ENCODE measurements at regions not wholly inside any gene's neighbourhood (a gene's known extent, or its start where the extent isn't known, plus 50 kb on each side); places are given as distances from the start of the nearest gene placed in this dataset.

DNA sequence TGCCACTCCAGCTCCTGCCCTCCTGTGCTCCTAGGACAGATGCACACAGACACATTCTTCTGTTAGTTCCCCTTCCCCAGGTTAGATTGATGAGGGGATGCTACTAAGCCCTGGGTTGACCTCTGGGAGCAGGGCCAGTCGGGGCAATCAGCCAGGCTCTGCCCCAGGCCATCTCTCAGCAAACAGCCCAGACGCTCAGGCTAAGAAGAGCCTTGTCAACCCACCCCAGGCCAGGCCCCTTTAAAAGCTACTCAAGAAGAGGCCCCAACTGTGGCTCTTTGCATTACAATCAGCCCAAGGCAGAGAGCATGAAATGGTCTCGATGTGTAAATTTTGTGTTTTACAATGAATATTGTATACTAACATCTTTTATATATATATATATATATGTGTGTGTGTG lies 107.4 kb downstream of the TFAP2A start:
- no peak overlapping the region for H3K9ac ChIP-seq (ENCODE audit: extremely low read depth, low read length, poor library complexity, severe bottlenecking)
- no peaks in the 10 kb centered on the region for H3K27me3 ChIP-seq (ENCODE audit: control insufficient read depth, insufficient read depth, low read length, poor library complexity, severe bottlenecking)
- H3K4me1 ChIP-seq (ENCODE audit: control insufficient read depth, insufficient read depth, low read length), result no peaks in the 10 kb centered on the region
- peaks cover 2% of the 10 kb centered on the region for H3K27me3 Mint-ChIP-seq (ENCODE audit: insufficient read depth)
- H3K4me3 Mint-ChIP-seq, result no peak overlapping the region
- peak; percentile 62 for DNase-seq
- H3K27ac ChIP-seq (ENCODE audit: low read depth, low read length), result peak overlapping the region; percentile 33
- no peaks in the 10 kb centered on the region for H3K36me3 Mint-ChIP-seq (ENCODE audit: low read depth)
- H3K4me1 Mint-ChIP-seq, result peaks cover 13% of the 10 kb centered on the region
- H3K27ac Mint-ChIP-seq, result no peak overlapping the region
- WGBS, 2 experiments (ENCODE audit: insufficient coverage in 1 of 2, insufficient read length in 1 of 2), result 0 to 73% methylated on average over 1 to 2 of the region's 3 CpGs
- H3K9me3 ChIP-seq (ENCODE audit: control insufficient read depth, low read length), result no peaks in the 10 kb centered on the region
- no peaks in the 10 kb centered on the region for H3K36me3 ChIP-seq (ENCODE audit: control insufficient read depth, insufficient read depth, low read length)
- TF ChIP-seq CTCF (conservative IDR thresholded peaks at IDR 0.05), result no peak
- no peak overlapping the region for H3K4me3 ChIP-seq (ENCODE audit: low read length)
- H3K9me3 Mint-ChIP-seq, result no peaks in the 10 kb centered on the region

DNA sequence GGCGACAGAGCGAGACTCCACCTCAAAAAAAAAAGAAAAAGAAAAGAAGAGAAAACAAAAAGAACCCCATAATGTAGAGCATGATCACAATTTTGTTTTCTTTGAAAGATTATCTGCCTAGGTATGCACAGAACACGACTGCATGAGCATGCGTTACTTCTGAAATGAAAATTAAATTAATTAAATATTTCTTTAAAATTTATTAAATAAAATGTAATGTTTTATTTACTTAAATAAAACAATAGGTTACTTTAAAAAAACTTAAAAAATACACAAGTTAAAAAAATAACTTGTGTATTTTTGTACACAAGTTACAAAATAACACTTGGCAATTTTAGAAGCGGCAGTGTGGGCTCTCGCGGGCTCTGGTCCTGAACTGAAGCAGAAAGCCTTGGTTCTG lies 107.8 kb downstream of the TFAP2A start:
- peak overlapping the region; percentile 33 for H3K27ac ChIP-seq (ENCODE audit: low read depth, low read length)
- Mint-ChIP-seq H3K4me3 (no peak overlapping the region), H3K4me1 (peaks cover 12% of the 10 kb centered on the region), H3K36me3 (ENCODE audit: low read depth) (no peaks in the 10 kb centered on the region), H3K9me3 (no peaks in the 10 kb centered on the region), H3K27me3 (ENCODE audit: insufficient read depth) (peaks cover 2% of the 10 kb centered on the region), H3K27ac (no peak overlapping the region)
- WGBS, 2 experiments (ENCODE audit: insufficient coverage in 1 of 2, insufficient read length in 1 of 2), result 84 to 93% methylated on average over 3 to 6 of the region's 7 CpGs
- H3K9ac ChIP-seq (ENCODE audit: extremely low read depth, low read length, poor library complexity, severe bottlenecking), result no peak overlapping the region
- H3K4me1 ChIP-seq (ENCODE audit: control insufficient read depth, insufficient read depth, low read length), result no peaks in the 10 kb centered on the region
- H3K4me3 ChIP-seq (ENCODE audit: low read length), result no peak overlapping the region
- DNase-seq, result no peak
- H3K36me3 ChIP-seq (ENCODE audit: control insufficient read depth, insufficient read depth, low read length), result no peaks in the 10 kb centered on the region
- H3K27me3 ChIP-seq (ENCODE audit: control insufficient read depth, insufficient read depth, low read length, poor library complexity, severe bottlenecking), result no peaks in the 10 kb centered on the region
- H3K9me3 ChIP-seq (ENCODE audit: control insufficient read depth, low read length), result no peaks in the 10 kb centered on the region
- no peak for TF ChIP-seq CTCF (conservative IDR thresholded peaks at IDR 0.05)

GRCh38 chr6:10305790-10306415 lies 109.0 kb downstream of the TFAP2A start:
- H3K9ac ChIP-seq (ENCODE audit: extremely low read depth, low read length, poor library complexity, severe bottlenecking), result no peak overlapping the region
- H3K36me3 ChIP-seq (ENCODE audit: control insufficient read depth, insufficient read depth, low read length), result no peaks in the 10 kb centered on the region
- no peak for DNase-seq
- Mint-ChIP-seq H3K36me3 (ENCODE audit: low read depth) (no peaks in the 10 kb centered on the region), H3K4me1 (peaks cover 12% of the 10 kb centered on the region), H3K27me3 (ENCODE audit: insufficient read depth) (no peaks in the 10 kb centered on the region), H3K27ac (no peak overlapping the region), H3K4me3 (no peak overlapping the region), H3K9me3 (no peaks in the 10 kb centered on the region)
- H3K4me3 ChIP-seq (ENCODE audit: low read length), result no peak overlapping the region
- no peaks in the 10 kb centered on the region for H3K27me3 ChIP-seq (ENCODE audit: control insufficient read depth, insufficient read depth, low read length, poor library complexity, severe bottlenecking)
- no peak overlapping the region for H3K27ac ChIP-seq (ENCODE audit: low read depth, low read length)
- H3K4me1 ChIP-seq (ENCODE audit: control insufficient read depth, insufficient read depth, low read length), result no peaks in the 10 kb centered on the region
- no peak for TF ChIP-seq CTCF (conservative IDR thresholded peaks at IDR 0.05)
- WGBS, 2 experiments (ENCODE audit: insufficient coverage in 1 of 2, insufficient read length in 1 of 2), result 89 to 91% methylated on average over 7 of the region's 7 CpGs
- no peaks in the 10 kb centered on the region for H3K9me3 ChIP-seq (ENCODE audit: control insufficient read depth, low read length)

Measured in endodermal cell (in vitro differentiated cells).